Activated B cell treated with CpG ODN at 0.5 μM for 24 hours (primary cell): ENCODE measurements at regions not wholly inside any gene's neighbourhood (a gene's known extent, or its start where the extent isn't known, plus 50 kb on each side); places are given as distances from the start of the nearest gene placed in this dataset.

Source experiments
- ATAC-seq: fragments of 200-7000 bp; cut with Tn5 transposase; one replicate; pipeline ENCODE4 v1.10.0; 2021; ENCODE audit warnings: low read depth, mild to moderate bottlenecking, moderate library complexity
- CTCF ChIA-PET: fragments of 350-600 bp; sonication (Branson Sonifier 250); formaldehyde crosslinking; loops from one replicate; lab custom pipeline; 2021; ENCODE audit warnings: antibody characterized with exemption; lab: Charles Lee
- POLR2A ChIA-PET: fragments of 350-600 bp; sonication (Branson Sonifier 250); formaldehyde crosslinking; loops from one replicate; lab custom pipeline; 2021; ENCODE audit warnings: antibody characterized with exemption; lab: Charles Lee
- DNase-seq: peaks from one replicate; pipeline ENCODE4 v3.0.0; 2022
- H3K27ac Mint-ChIP-seq: one replicate; pipeline ENCODE4 v1.8.0; 2020; ENCODE audit warnings: mixed read lengths
- H3K27me3 Mint-ChIP-seq: one replicate; pipeline ENCODE4 v1.8.0; 2021; ENCODE audit warnings: mixed read lengths
- H3K36me3 Mint-ChIP-seq: one replicate; pipeline ENCODE4 v1.8.0; 2021; ENCODE audit warnings: low read depth, mixed read lengths
- H3K4me1 Mint-ChIP-seq: one replicate; pipeline ENCODE4 v1.8.0; 2021; ENCODE audit warnings: mixed read lengths
- H3K4me3 Mint-ChIP-seq: one replicate; pipeline ENCODE4 v1.8.0; 2020; ENCODE audit warnings: mild to moderate bottlenecking, mixed read lengths
- H3K9me3 Mint-ChIP-seq: one replicate; pipeline ENCODE4 v1.8.0; 2020; ENCODE audit warnings: mixed read lengths
- intact Hi-C: fragments of 100-400 bp; cut with micrococcal nuclease; formaldehyde crosslinking; loops from one replicate; pipeline ENCODE4 v1.15.1; 2024
- TF ChIP-seq, protein P1 (sequence below): fragments of 200-600 bp; IDR thresholded peaks from one replicate; pipeline ENCODE4 v1.8.0; 2022; ENCODE audit warnings: antibody characterized with exemption, mild to moderate bottlenecking

- intact Hi-C loops = no loop called here
- no peak overlapping the region for H3K4me3 Mint-ChIP-seq
- no peaks in the 10 kb centered on the region for H3K9me3 Mint-ChIP-seq
Measured at GRCh38 chr10:100672199-100672598, 73.2 kb upstream of the PAX2 start.

DNA sequence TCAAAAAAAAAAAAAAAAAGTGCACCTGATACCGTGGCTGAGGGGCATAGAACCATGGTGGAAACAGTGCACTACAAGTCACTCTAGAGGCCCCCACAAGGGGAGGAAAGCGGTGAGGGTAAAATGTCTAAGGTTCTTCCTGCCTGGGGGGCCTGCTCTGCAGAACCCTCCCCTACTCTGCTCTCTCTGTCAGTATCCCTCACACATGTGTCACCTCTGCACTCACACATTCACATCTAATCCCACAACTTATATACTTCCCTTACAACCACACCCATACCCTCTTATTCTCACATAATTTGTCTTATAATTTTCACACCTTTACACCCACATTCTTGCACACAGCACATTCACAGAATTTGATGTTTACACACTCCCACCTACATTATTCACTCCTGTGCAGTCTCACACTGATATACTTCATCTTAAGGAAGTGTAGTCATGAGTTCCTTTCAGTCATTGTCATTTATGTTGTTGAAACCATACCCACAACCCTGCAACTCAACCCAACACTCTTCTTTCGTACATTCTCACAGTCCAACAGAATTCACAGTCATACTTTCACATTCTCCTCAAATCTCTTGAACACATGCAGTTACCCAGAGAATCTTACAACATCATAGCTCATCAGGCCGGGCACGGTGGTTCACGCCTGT is 68.0 kb upstream of the PAX2 start:
- peaks cover 50% of the 10 kb centered on the region for H3K27me3 Mint-ChIP-seq
- H3K27ac Mint-ChIP-seq = no peak overlapping the region
- H3K9me3 Mint-ChIP-seq = no peaks in the 10 kb centered on the region
- no peaks in the 10 kb centered on the region for H3K4me1 Mint-ChIP-seq
- no peaks in the 10 kb centered on the region for H3K36me3 Mint-ChIP-seq
- intact Hi-C loops = no loop called here
- no peak for ATAC-seq
- H3K4me3 Mint-ChIP-seq = no peak overlapping the region
- ChIA-PET POLR2A (no interaction called here), CTCF (no interaction called here)
- no peak for DNase-seq
- TF ChIP-seq, protein P1, sequence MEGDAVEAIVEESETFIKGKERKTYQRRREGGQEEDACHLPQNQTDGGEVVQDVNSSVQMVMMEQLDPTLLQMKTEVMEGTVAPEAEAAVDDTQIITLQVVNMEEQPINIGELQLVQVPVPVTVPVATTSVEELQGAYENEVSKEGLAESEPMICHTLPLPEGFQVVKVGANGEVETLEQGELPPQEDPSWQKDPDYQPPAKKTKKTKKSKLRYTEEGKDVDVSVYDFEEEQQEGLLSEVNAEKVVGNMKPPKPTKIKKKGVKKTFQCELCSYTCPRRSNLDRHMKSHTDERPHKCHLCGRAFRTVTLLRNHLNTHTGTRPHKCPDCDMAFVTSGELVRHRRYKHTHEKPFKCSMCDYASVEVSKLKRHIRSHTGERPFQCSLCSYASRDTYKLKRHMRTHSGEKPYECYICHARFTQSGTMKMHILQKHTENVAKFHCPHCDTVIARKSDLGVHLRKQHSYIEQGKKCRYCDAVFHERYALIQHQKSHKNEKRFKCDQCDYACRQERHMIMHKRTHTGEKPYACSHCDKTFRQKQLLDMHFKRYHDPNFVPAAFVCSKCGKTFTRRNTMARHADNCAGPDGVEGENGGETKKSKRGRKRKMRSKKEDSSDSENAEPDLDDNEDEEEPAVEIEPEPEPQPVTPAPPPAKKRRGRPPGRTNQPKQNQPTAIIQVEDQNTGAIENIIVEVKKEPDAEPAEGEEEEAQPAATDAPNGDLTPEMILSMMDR = no peak

More at GRCh38 chr10:100672199-100672598, 73.2 kb upstream of the PAX2 start:
- no peak overlapping the region for H3K27ac Mint-ChIP-seq
- no peaks in the 10 kb centered on the region for H3K36me3 Mint-ChIP-seq
- DNase-seq (no peak), ATAC-seq (no peak)
- H3K27me3 Mint-ChIP-seq = peaks cover 58% of the 10 kb centered on the region
- ChIA-PET CTCF (interaction anchor here (1.8 kb wide), 2 partner anchors 200 to 206 kb away, joined by 5 to 6 read pairs; no protein-coding TSS in a partner anchor), POLR2A (no interaction called here)
- TF ChIP-seq, protein P1 = no peak
- H3K4me1 Mint-ChIP-seq = peaks cover 8% of the 10 kb centered on the region

DNA sequence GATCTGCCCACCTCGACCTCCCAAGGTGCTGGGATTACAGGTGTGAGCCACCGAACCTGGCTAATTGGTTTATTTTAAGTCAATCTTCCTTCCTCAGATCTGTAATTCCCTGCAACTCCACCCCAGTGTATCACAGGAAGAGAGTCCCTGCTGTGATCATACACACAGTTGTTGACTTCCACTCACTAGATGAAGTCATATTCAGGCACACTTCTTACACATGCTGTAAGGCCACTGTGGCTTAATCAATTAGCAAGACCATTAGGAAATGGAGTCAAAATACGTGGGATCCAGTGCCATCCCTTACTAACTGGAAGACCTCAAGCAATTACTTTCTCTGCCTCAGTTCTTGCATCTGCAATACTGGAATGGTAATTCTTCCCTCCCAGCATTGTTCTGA is 66.1 kb upstream of the PAX2 start:
- no peaks in the 10 kb centered on the region for H3K4me1 Mint-ChIP-seq
- ChIA-PET POLR2A (no interaction called here), CTCF (interaction anchor here (1.3 kb wide), 1 partner anchor 64 kb away, joined by 3 read pairs; no protein-coding TSS in a partner anchor)
- no peaks in the 10 kb centered on the region for H3K9me3 Mint-ChIP-seq
- H3K4me3 Mint-ChIP-seq = no peak overlapping the region
- intact Hi-C loops = no loop called here
- peaks cover 51% of the 10 kb centered on the region for H3K27me3 Mint-ChIP-seq
- H3K36me3 Mint-ChIP-seq = no peaks in the 10 kb centered on the region
- no peak overlapping the region for H3K27ac Mint-ChIP-seq
- DNase-seq = no peak
- ATAC-seq = no peak
- TF ChIP-seq, protein P1 = no peak

DNA sequence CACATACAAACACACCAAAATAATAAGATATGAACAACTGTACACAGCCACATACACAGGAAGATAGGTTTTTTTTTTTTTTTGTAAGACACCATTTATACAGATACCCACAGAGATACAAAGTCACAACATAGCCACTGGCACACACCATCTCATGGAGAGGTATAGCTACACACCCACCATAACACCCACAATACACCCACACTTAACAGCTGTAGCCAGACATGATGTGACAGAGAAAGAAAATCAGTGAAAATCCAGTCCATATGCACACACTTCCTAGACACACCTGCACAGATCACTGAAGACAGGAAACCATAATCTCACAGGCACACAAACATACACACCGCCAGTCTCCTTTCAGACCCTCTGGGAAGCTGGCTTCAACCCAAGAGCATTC is 62.4 kb upstream of the PAX2 start:
- H3K4me3 Mint-ChIP-seq = no peak overlapping the region
- intact Hi-C loops = no loop called here

DNA sequence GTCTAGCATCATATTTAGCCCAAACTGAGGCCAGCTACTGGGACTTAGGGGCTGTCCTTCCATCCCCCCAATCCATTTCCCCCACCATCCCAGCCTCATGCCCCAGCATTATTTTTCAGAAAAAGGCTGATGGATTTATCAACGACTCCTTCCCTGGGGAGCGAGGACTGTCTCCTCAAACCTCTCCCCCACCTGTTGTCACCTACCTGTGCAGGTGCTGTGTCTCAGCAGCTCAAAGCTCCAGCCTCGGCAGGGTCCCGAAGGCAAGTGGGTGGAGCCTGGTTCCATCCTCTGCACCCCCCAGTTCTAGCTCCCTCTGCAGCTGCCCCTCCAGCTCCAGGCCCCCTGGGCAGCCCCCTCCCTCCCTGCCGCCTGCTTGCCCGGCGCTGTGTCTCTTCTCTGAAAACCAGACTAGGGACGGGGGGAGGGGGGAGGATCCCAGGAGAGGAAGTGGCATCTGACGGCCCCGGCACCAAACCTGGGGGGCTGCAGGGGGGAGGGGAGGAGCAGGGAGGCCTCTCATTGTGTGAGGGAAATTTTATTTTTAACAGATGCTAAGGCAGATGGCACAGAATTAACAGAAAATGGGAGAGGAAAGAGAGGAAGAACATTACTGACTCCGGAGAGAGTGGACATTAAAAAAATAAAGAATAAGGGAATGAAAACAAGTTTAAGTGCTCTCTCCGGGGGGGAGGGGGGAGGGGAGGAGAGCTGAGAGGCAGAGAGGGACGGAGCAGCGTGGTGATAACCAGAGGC is 61.7 kb upstream of the PAX2 start:
- POLR2A ChIA-PET = no interaction called here
- intact Hi-C loops = no loop called here
- Mint-ChIP-seq H3K36me3 (no peaks in the 10 kb centered on the region), H3K27me3 (peaks cover 72% of the 10 kb centered on the region), H3K27ac (no peak overlapping the region), H3K9me3 (no peaks in the 10 kb centered on the region), H3K4me1 (no peaks in the 10 kb centered on the region), H3K4me3 (no peak overlapping the region)
- ATAC-seq = no peak
- TF ChIP-seq, protein P1 = no peak
- DNase-seq = no peak
- CTCF ChIA-PET = no interaction called here

More for the DNA sequence above, 62.4 kb upstream of the PAX2 start:
- TF ChIP-seq, protein P1 = no peak
- Mint-ChIP-seq H3K9me3 (no peaks in the 10 kb centered on the region), H3K27me3 (peaks cover 70% of the 10 kb centered on the region), H3K36me3 (no peaks in the 10 kb centered on the region), H3K27ac (no peak overlapping the region), H3K4me1 (no peaks in the 10 kb centered on the region)
- CTCF ChIA-PET = no interaction called here
- no peak for DNase-seq
- POLR2A ChIA-PET = no interaction called here
- no peak for ATAC-seq
